ENCODE measurements at regions not wholly inside any gene's neighbourhood (a gene's known extent, or its start where the extent isn't known, plus 50 kb on each side); places are given as distances from the start of the nearest gene placed in this dataset.
"Not testable (repeated sequence)": the region's sequence is repeated elsewhere in the genome, so short reads cannot be mapped to it uniquely, and the experiment has no call there.

- no peak for DNase-seq (ENCODE audit: low spot score)
Observed at GRCh38 chrX:19237901-19238300, 105.8 kb upstream of the PDHA1 start.

- DNase-seq (ENCODE audit: low spot score) = no peak
Observed at GRCh38 chrX:19243431-19243830, 100.3 kb upstream of the PDHA1 start.

GRCh38 chrX:19244921-19245320 lies 98.8 kb upstream of the PDHA1 start:
- not testable (repeated sequence) for DNase-seq (ENCODE audit: low spot score)

GRCh38 chrX:19245711-19246269 lies 97.9 kb upstream of the PDHA1 start:
- no peak for DNase-seq (ENCODE audit: low spot score)

- DNase-seq (ENCODE audit: low spot score) = no peak
Observed at GRCh38 chrX:19256986-19257385, 86.7 kb upstream of the PDHA1 start.

GRCh38 chrX:19261026-19261425 lies 82.7 kb upstream of the PDHA1 start:
- DNase-seq (ENCODE audit: low spot score) = not testable (repeated sequence)

GRCh38 chrX:19270727-19271126 lies 73.0 kb upstream of the PDHA1 start:
- DNase-seq (ENCODE audit: low spot score) = no peak

- peak; percentile 11 for DNase-seq (ENCODE audit: low spot score)
Observed at GRCh38 chrX:19272452-19272851, 71.3 kb upstream of the PDHA1 start.

GRCh38 chrX:19280636-19281035 lies 63.1 kb upstream of the PDHA1 start:
- no peak for DNase-seq (ENCODE audit: low spot score)

- no peak for DNase-seq (ENCODE audit: low spot score)
Observed at GRCh38 chrX:19281256-19281655, 62.5 kb upstream of the PDHA1 start.

GRCh38 chrX:19283597-19284339 lies 60.0 kb upstream of the PDHA1 start:
- DNase-seq (ENCODE audit: low spot score) = no peak

- no peak for DNase-seq (ENCODE audit: low spot score)
Observed at GRCh38 chrX:19285857-19286256, 57.9 kb upstream of the PDHA1 start.

GRCh38 chrX:19291086-19291485 lies 52.6 kb upstream of the PDHA1 start:
- no peak for DNase-seq (ENCODE audit: low spot score)

GRCh38 chrX:19293606-19294325 lies 50.0 kb upstream of the PDHA1 start:
- no peak for DNase-seq (ENCODE audit: low spot score)

Data from SW480 (cell line).